Natural killer cell (primary cell): ENCODE measurements at regions not wholly inside any gene's neighbourhood (a gene's known extent, or its start where the extent isn't known, plus 50 kb on each side); places are given as distances from the start of the nearest gene placed in this dataset.

Experiments
- ATAC-seq, 3 donors: fragments of 150-1000 bp in 2 of 3; fragments of 200-7000 bp in 1 of 3; cut with Tn5 transposase; 1 replicate in 1 of 3; 2 replicates in 2 of 3; pipeline ENCODE4 v1.10.0; 2021; ENCODE audit warnings: mild to moderate bottlenecking in 2 of 3, moderate library complexity in 2 of 3
- DNase-seq, 2 donors: peaks; one replicate each; pipeline versions ENCODE4 v3.0.0 to v3.0.0-alpha.2; 2013 to 2021; ENCODE audit warnings: mixed read lengths in 1 of 2
- H3K27ac ChIP-seq: one replicate; pipeline ENCODE4 v1.5.1; 2013; ENCODE audit warnings: mild to moderate bottlenecking, low read length
- H3K27me3 ChIP-seq: one replicate; pipeline ENCODE4 v1.6.1; 2013; ENCODE audit warnings: low read length; ENCODE audit not compliant: control insufficient read depth, insufficient read depth
- H3K36me3 ChIP-seq: one replicate; pipeline ENCODE4 v1.6.1; 2013; ENCODE audit warnings: low read length; ENCODE audit not compliant: control insufficient read depth, insufficient read depth
- H3K4me1 ChIP-seq: one replicate; pipeline ENCODE4 v1.6.1; 2013; ENCODE audit warnings: low read length; ENCODE audit not compliant: control insufficient read depth, insufficient read depth
- H3K4me3 ChIP-seq: one replicate; pipeline ENCODE4 v1.5.1; 2013; ENCODE audit warnings: low read length
- H3K9me3 ChIP-seq: one replicate; pipeline ENCODE4 v1.6.1; 2013; ENCODE audit warnings: low read length; ENCODE audit not compliant: control insufficient read depth, insufficient read depth
- H3K27ac Mint-ChIP-seq, 2 donors: one replicate each; pipeline ENCODE4 v1.8.0; 2022; ENCODE audit warnings: mild to moderate bottlenecking in 2 of 2, mixed read lengths in 2 of 2, moderate library complexity in 1 of 2
- H3K27me3 Mint-ChIP-seq, 2 donors: one replicate each; pipeline ENCODE4 v1.8.0; 2022; ENCODE audit warnings: low read depth in 2 of 2, mixed read lengths in 2 of 2
- H3K36me3 Mint-ChIP-seq: one replicate; pipeline ENCODE4 v1.8.0; 2022; ENCODE audit warnings: mixed read lengths
- H3K4me1 Mint-ChIP-seq, 2 donors: one replicate each; pipeline ENCODE4 v1.8.0; 2022; ENCODE audit warnings: mixed read lengths in 2 of 2
- H3K4me3 Mint-ChIP-seq: one replicate; pipeline ENCODE4 v1.8.0; 2022; ENCODE audit warnings: mild to moderate bottlenecking, moderate library complexity, mixed read lengths
- H3K9me3 Mint-ChIP-seq, 2 donors: one replicate each; pipeline ENCODE4 v1.8.0; 2022; ENCODE audit warnings: mixed read lengths in 2 of 2
- WGBS: methylation state at CpG from one replicate; pipeline ENCODE4 v1.1.7; 2013; ENCODE audit warnings: missing lambda C conversion rate; ENCODE audit not compliant: insufficient coverage; 5-methylcytosine and 5-hydroxymethylcytosine counted together
- intact Hi-C: fragments of 100-400 bp; cut with micrococcal nuclease; formaldehyde crosslinking; loops from one replicate; pipeline ENCODE4 v1.14.2; 2022
- TF ChIP-seq, protein P1 (sequence below): fragments of 200-600 bp; IDR thresholded peaks from one replicate; pipeline ENCODE4 v1.8.0; 2022; ENCODE audit warnings: antibody characterized with exemption

DNA sequence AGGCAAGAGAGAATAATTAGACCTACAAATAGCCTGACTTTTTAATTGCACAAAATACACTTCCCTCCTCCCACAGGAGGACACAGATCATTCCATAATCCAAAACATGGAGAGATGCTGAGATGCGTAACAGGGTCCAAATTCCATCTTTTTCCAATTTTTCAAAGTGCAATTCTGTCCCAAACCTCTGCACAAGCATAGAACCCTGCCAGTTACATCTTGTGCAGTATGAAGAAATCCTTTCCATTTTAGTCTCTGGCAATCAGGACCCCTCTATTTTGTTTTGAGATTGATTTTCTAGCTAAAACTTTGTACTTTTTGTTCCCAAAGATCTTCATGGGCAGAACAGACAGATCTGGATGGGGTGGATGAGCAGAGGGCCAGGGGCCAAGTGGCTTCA, 209.2 kb downstream of the B3GLCT start:
- Histone ChIP-seq H3K27ac (no peak overlapping the region), H3K9me3 (no peaks in the 10 kb centered on the region), H3K4me3 (no peak overlapping the region), H3K4me1 (no peaks in the 10 kb centered on the region), H3K27me3 (no peaks in the 10 kb centered on the region), H3K36me3 (no peaks in the 10 kb centered on the region)
- WGBS: 88% methylated on average over 1 of the region's 1 CpG
- TF ChIP-seq, protein P1, sequence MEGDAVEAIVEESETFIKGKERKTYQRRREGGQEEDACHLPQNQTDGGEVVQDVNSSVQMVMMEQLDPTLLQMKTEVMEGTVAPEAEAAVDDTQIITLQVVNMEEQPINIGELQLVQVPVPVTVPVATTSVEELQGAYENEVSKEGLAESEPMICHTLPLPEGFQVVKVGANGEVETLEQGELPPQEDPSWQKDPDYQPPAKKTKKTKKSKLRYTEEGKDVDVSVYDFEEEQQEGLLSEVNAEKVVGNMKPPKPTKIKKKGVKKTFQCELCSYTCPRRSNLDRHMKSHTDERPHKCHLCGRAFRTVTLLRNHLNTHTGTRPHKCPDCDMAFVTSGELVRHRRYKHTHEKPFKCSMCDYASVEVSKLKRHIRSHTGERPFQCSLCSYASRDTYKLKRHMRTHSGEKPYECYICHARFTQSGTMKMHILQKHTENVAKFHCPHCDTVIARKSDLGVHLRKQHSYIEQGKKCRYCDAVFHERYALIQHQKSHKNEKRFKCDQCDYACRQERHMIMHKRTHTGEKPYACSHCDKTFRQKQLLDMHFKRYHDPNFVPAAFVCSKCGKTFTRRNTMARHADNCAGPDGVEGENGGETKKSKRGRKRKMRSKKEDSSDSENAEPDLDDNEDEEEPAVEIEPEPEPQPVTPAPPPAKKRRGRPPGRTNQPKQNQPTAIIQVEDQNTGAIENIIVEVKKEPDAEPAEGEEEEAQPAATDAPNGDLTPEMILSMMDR: no peak
- no peaks in the 10 kb centered on the region for H3K9me3 Mint-ChIP-seq
- H3K4me3 Mint-ChIP-seq: no peak overlapping the region
- peaks cover 7 to 23% of the 10 kb centered on the region in 2 donors for H3K27me3 Mint-ChIP-seq
- no peaks in the 10 kb centered on the region for H3K36me3 Mint-ChIP-seq
- H3K27ac Mint-ChIP-seq: no peak overlapping the region
- no peaks in the 10 kb centered on the region for H3K4me1 Mint-ChIP-seq
- intact Hi-C loops: no loop called here
- DNase-seq: no peak
- no peak for ATAC-seq

DNA sequence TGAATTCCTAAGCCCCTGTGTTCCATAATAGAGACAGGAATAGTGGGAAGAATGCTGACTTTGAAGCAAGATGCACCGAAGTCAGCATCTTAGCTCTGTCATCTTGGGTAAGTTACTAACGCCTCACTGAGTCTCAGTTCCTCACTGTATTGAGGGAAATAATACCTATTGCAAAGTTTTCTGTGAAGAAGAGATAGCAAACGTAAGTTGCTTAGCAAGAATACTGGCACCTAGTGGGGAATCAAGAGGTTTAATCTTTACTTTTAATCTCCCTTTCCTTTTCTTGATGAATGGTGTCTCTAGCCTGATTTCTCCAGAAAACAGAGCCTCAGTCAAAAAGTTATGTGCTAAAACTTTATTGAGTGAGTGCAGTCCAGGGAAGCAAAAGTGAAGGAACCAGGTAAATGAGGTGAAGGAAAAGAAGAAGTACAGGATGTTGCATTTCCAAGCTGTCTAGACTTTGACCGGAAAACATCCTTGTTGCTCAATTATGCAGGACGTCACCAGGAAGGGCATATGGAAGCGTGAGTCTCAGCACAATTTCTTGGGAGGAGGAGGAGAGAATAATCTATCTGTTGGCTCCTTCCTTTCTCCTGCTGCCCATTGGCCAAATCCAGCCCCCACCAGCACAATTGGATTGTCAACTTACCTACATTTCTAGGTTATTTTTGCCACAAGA, 210.0 kb downstream of the B3GLCT start:
- no peaks in the 10 kb centered on the region for H3K27me3 ChIP-seq
- H3K36me3 ChIP-seq: no peaks in the 10 kb centered on the region
- H3K9me3 ChIP-seq: no peaks in the 10 kb centered on the region
- Mint-ChIP-seq H3K4me3 (no peak overlapping the region), H3K27ac (no peak overlapping the region), H3K9me3 (no peaks in the 10 kb centered on the region), H3K27me3 (peaks cover 9 to 27% of the 10 kb centered on the region in 2 donors), H3K36me3 (no peaks in the 10 kb centered on the region), H3K4me1 (no peaks in the 10 kb centered on the region)
- TF ChIP-seq, protein P1: no peak
- WGBS: 64% methylated on average over 6 of the region's 6 CpGs
- no peak overlapping the region for H3K4me3 ChIP-seq
- H3K27ac ChIP-seq: no peak overlapping the region
- intact Hi-C loops: no loop called here
- ATAC-seq (no peak), DNase-seq (no peak)
- no peaks in the 10 kb centered on the region for H3K4me1 ChIP-seq

DNA sequence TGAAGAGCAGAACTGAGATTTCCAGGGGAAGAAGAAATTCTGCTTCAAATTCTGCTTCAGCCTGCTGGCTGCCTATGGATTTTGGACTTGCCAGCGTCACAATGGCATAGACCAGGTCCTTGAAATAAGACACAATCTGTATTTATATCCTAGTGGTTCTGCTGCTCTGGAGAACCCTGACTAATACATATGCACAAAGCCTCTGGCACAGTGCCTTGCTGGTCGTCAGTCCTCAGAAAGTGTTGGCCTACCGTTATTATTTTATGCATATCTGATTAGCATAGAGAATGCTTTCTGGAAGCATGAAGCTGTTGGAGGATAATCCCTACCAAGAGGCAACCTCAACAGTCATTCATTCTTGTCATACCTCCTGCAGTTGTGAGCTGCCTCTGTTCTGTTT, 213.7 kb downstream of the B3GLCT start:
- TF ChIP-seq, protein P1: no peak
- Mint-ChIP-seq H3K27me3 (peaks cover 12 to 23% of the 10 kb centered on the region in 2 donors), H3K4me1 (no peaks in the 10 kb centered on the region), H3K9me3 (no peaks in the 10 kb centered on the region), H3K36me3 (no peaks in the 10 kb centered on the region), H3K4me3 (no peak overlapping the region), H3K27ac (no peak overlapping the region)
- Histone ChIP-seq H3K27ac (no peak overlapping the region), H3K4me3 (no peak overlapping the region), H3K4me1 (no peaks in the 10 kb centered on the region), H3K9me3 (no peaks in the 10 kb centered on the region), H3K27me3 (no peaks in the 10 kb centered on the region), H3K36me3 (no peaks in the 10 kb centered on the region)
- intact Hi-C loops: no loop called here
- ATAC-seq (no peak), DNase-seq (no peak)
- 83% methylated on average over 3 of the region's 3 CpGs for WGBS

DNA sequence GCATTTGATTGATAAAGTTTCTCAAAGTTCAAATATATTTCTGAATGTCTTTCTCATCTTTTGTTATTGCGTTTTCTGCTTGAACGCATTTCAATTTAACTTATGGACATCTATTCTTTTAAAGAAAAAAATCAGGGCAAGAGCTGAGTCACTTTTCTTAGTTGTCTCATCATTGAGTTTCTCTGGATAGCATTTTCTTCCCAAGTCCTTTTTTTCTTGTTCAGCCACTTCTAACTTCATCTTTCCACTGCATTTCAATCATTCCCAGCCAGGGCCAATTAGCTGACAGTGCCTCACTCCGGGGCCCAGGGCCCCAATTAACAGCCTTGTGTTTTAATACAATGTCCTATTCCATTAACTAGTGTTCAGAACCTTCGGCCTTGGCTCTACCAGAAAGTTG, 216.3 kb downstream of the B3GLCT start:
- TF ChIP-seq, protein P1: no peak
- H3K4me3 ChIP-seq: no peak overlapping the region
- Mint-ChIP-seq H3K4me1 (no peaks in the 10 kb centered on the region), H3K27ac (no peak overlapping the region), H3K4me3 (no peak overlapping the region), H3K27me3 (peaks cover 17 to 27% of the 10 kb centered on the region in 2 donors), H3K9me3 (no peaks in the 10 kb centered on the region), H3K36me3 (no peaks in the 10 kb centered on the region)
- ATAC-seq (no peak), DNase-seq (no peak)
- no peaks in the 10 kb centered on the region for H3K9me3 ChIP-seq
- no peaks in the 10 kb centered on the region for H3K36me3 ChIP-seq
- 91% methylated on average over 4 of the region's 4 CpGs for WGBS
- intact Hi-C loops: no loop called here
- H3K27ac ChIP-seq: no peak overlapping the region
- H3K27me3 ChIP-seq: no peaks in the 10 kb centered on the region
- no peaks in the 10 kb centered on the region for H3K4me1 ChIP-seq
